ENCODE measurements at regions not wholly inside any gene's neighbourhood (a gene's known extent, or its start where the extent isn't known, plus 50 kb on each side); places are given as distances from the start of the nearest gene placed in this dataset.

- Histone ChIP-seq H3K14ac (ENCODE audit: insufficient read depth, low read length) (no peak overlapping the region), H3T11ph (ENCODE audit: low read length) (no peak overlapping the region), H2BK5ac (ENCODE audit: insufficient read length, low read length) (no peak overlapping the region), H3K4me2 (ENCODE audit: insufficient read depth, insufficient read length, low read length) (no peak overlapping the region), H3K27me3 (ENCODE audit: insufficient read depth, low read length) (no peaks in the 10 kb centered on the region), H4K91ac (ENCODE audit: insufficient read length, low read depth, low read length) (no peak overlapping the region), H3K4me1 (ENCODE audit: insufficient read depth, low read length) (no peaks in the 10 kb centered on the region), H2AFZ (ENCODE audit: low read length) (no peak overlapping the region), H3K23ac (ENCODE audit: insufficient read length, low read depth, low read length) (no peak overlapping the region), H3K9ac (ENCODE audit: extremely low read depth, insufficient read length, low read length) (no peak overlapping the region), H2BK12ac (ENCODE audit: insufficient read length, low read depth, low read length) (no peak overlapping the region), H4K5ac (ENCODE audit: insufficient read length, low read depth, low read length) (no peak overlapping the region), H3K23me2 (ENCODE audit: insufficient read length, low read depth, low read length, poor library complexity, severe bottlenecking) (no peaks in the 10 kb centered on the region), H3K79me1 (ENCODE audit: insufficient read depth, low read depth, low read length, poor library complexity, severe bottlenecking) (no peaks in the 10 kb centered on the region), H3K9me3 (ENCODE audit: control insufficient read depth, low read depth, low read length) (no peaks in the 10 kb centered on the region), H3K27ac (ENCODE audit: insufficient read length, low read depth, low read length) (no peak overlapping the region), H2BK20ac (ENCODE audit: low read depth, low read length, poor library complexity, severe bottlenecking) (no peak overlapping the region), H4K20me1 (ENCODE audit: control insufficient read depth, insufficient read depth, insufficient read length) (no peaks in the 10 kb centered on the region), H3K56ac (ENCODE audit: insufficient read length, low read depth, low read length) (no peak overlapping the region), H2BK120ac (ENCODE audit: low read depth, low read length, poor library complexity, severe bottlenecking) (no peak overlapping the region), H3K18ac (ENCODE audit: insufficient read length, low read depth, low read length) (no peak overlapping the region), H3K4ac (ENCODE audit: low read depth, low read length) (no peak overlapping the region), H2BK15ac (ENCODE audit: low read depth, low read length) (no peak overlapping the region), H2AK5ac (ENCODE audit: insufficient read length, low read length) (no peak overlapping the region), H4K8ac (replicated peaks; ENCODE audit: insufficient read length, low read depth, low read length) (no peak overlapping the region), H3K79me2 (ENCODE audit: insufficient read depth, low read length) (no peaks in the 10 kb centered on the region)
- no peak for TF ChIP-seq CTCF (conservative IDR thresholded peaks at IDR 0.05)
- H3K27ac Mint-ChIP-seq, result no peak overlapping the region
- peaks cover 0 to 5% (median 2%) of the 10 kb centered on the region in 3 experiments; a peak in 3 of 7 replicates for H3K36me3 Mint-ChIP-seq (ENCODE audit: insufficient read depth in 1 of 3, low read depth in 3 of 3)
- no CpG with 5 or more reads among the region's 2 CpGs for WGBS (ENCODE audit: extremely low coverage, insufficient read length, low lambda C conversion rate)
- DNase-seq, result no peak
- no peak overlapping the region for H3K4me3 Mint-ChIP-seq
- 0 out of 4 replicates have a peak, but pooled peaks cover 0 to 2% of the 10 kb centered on the region in 2 experiments for H3K4me1 Mint-ChIP-seq
- H3K27me3 Mint-ChIP-seq (ENCODE audit: low read depth), result no peaks in the 10 kb centered on the region
- peaks cover 7 to 11% of the 10 kb centered on the region in 2 experiments; a peak in 4 of 5 replicates for H3K9me3 Mint-ChIP-seq
These were observed 579.5 kb downstream of the MBD2 start for GRCh38 chr18:53644799-53645471.

Data from H9 (cell line).